WERI-Rb-1 (cell line): ENCODE measurements at regions not wholly inside any gene's neighbourhood (a gene's known extent, or its start where the extent isn't known, plus 50 kb on each side); places are given as distances from the start of the nearest gene placed in this dataset.
"Not testable (repeated sequence)": the region's sequence is repeated elsewhere in the genome, so short reads cannot be mapped to it uniquely, and the experiment has no call there.

ENCODE experiments used
- DNase-seq: peaks from one replicate; pipeline ENCODE4 v3.0.0-alpha.2; 2020
- H3K27ac ChIP-seq: fragments of 250-450 bp; sonication (Bioruptor Pico); 2 replicates; pipeline ENCODE4 v1.5.1; 2020; ENCODE audit warnings: mild to moderate bottlenecking, moderate library complexity
- H3K27me3 ChIP-seq: fragments of 250-450 bp; sonication (Bioruptor Pico); 2 replicates; pipeline ENCODE4 v1.5.1; 2021; ENCODE audit warnings: mild to moderate bottlenecking, low read depth, moderate library complexity; ENCODE audit not compliant: insufficient read depth, severe bottlenecking
- H3K36me3 ChIP-seq: fragments of 250-450 bp; sonication (Bioruptor Pico); 2 replicates; pipeline ENCODE4 v1.5.1; 2020; ENCODE audit warnings: mild to moderate bottlenecking, moderate library complexity
- H3K4me3 ChIP-seq: 2 replicates; pipeline ENCODE4 v1.5.1; 2011; ENCODE audit warnings: low read depth, mild to moderate bottlenecking, control low read depth, low read length
- H3K9me3 ChIP-seq: fragments of 250-450 bp; sonication (Bioruptor Pico); 2 replicates; pipeline ENCODE4 v1.5.1; 2021; ENCODE audit warnings: mild to moderate bottlenecking, moderate library complexity; ENCODE audit not compliant: severe bottlenecking
- TF ChIP-seq, protein P1 (sequence below): IDR thresholded peaks from 2 replicates; pipeline ENCODE4 v1.5.1; 2011; ENCODE audit warnings: low read depth, mild to moderate bottlenecking, control low read depth, inconsistent platforms, low read length

DNA sequence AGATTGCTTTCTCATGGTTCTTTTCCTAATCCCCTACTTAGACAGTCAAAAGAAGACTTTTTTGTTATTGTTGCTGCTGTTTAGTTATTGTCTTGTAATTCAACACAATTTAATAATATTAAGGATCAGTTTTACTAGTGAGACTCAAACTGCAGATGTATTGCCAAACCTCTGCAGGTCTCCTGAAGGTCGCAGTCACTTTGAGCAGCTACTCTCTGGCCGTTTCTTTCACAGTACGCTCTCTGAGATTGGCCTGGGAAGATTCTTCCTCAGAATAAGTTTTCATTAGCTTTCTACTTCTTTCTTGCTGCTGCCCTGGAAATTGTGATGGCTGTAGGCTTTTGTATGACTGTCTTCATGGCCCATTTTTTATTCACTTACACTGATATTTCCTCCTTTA is 930.8 kb downstream of the QKI start:
- Histone ChIP-seq H3K36me3 (no peaks in the 10 kb centered on the region), H3K27me3 (no peaks in the 10 kb centered on the region), H3K4me3 (no peak overlapping the region), H3K9me3 (no peaks in the 10 kb centered on the region), H3K27ac (no peak overlapping the region)
- DNase-seq: no peak
- TF ChIP-seq, protein P1, sequence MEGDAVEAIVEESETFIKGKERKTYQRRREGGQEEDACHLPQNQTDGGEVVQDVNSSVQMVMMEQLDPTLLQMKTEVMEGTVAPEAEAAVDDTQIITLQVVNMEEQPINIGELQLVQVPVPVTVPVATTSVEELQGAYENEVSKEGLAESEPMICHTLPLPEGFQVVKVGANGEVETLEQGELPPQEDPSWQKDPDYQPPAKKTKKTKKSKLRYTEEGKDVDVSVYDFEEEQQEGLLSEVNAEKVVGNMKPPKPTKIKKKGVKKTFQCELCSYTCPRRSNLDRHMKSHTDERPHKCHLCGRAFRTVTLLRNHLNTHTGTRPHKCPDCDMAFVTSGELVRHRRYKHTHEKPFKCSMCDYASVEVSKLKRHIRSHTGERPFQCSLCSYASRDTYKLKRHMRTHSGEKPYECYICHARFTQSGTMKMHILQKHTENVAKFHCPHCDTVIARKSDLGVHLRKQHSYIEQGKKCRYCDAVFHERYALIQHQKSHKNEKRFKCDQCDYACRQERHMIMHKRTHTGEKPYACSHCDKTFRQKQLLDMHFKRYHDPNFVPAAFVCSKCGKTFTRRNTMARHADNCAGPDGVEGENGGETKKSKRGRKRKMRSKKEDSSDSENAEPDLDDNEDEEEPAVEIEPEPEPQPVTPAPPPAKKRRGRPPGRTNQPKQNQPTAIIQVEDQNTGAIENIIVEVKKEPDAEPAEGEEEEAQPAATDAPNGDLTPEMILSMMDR: no peak

DNA sequence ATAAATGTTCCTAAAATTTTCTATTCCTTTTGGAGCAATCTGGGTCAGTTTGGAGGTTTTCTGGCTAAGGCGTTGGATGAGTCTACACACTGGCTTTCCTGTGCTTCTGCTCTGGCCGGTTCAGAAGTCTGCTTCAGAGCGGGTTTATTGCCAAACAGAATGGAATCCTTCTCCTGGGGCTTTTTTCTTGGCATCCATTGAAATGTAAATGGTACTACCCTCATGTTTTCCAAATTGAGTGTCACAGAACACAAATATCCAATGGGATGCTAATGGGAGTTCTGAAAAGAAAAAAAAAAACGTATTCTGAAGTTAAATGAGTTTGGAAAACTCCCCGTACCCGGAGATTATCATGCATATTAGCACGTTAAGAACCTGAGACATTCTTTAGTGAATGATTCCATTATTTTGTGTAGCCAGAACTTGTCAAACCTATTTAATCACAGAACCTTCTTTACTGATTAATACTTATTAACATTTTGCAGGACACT is 930.3 kb downstream of the QKI start:
- H3K27ac ChIP-seq: no peak overlapping the region
- H3K9me3 ChIP-seq: no peaks in the 10 kb centered on the region
- no peak for DNase-seq
- no peaks in the 10 kb centered on the region for H3K36me3 ChIP-seq
- H3K4me3 ChIP-seq: no peak overlapping the region
- TF ChIP-seq, protein P1: no peak
- no peaks in the 10 kb centered on the region for H3K27me3 ChIP-seq

GRCh38 chr6:164339442-164339841 is 924.9 kb downstream of the QKI start:
- H3K36me3 ChIP-seq, H3K27me3 ChIP-seq, H3K27ac ChIP-seq, DNase-seq, H3K9me3 ChIP-seq, H3K4me3 ChIP-seq: not testable (repeated sequence)

- DNase-seq: no peak
- Histone ChIP-seq H3K27ac (no peak overlapping the region), H3K36me3 (no peaks in the 10 kb centered on the region), H3K27me3 (no peaks in the 10 kb centered on the region), H3K4me3 (no peak overlapping the region), H3K9me3 (no peaks in the 10 kb centered on the region)
- TF ChIP-seq, protein P1: no peak
Observed at GRCh38 chr6:164337925-164338397, 923.4 kb downstream of the QKI start.

GRCh38 chr6:164337024-164337924 is 922.8 kb downstream of the QKI start:
- H3K4me3 ChIP-seq: no peak overlapping the region
- H3K36me3 ChIP-seq: no peaks in the 10 kb centered on the region
- H3K27me3 ChIP-seq: no peaks in the 10 kb centered on the region
- no peak for DNase-seq
- H3K9me3 ChIP-seq: no peaks in the 10 kb centered on the region
- TF ChIP-seq, protein P1: no peak
- no peak overlapping the region for H3K27ac ChIP-seq

GRCh38 chr6:164336455-164336854 is 921.9 kb downstream of the QKI start:
- no peak for DNase-seq
- H3K27ac ChIP-seq: no peak overlapping the region
- no peaks in the 10 kb centered on the region for H3K36me3 ChIP-seq
- no peak overlapping the region for H3K4me3 ChIP-seq
- H3K27me3 ChIP-seq: no peaks in the 10 kb centered on the region
- TF ChIP-seq, protein P1: no peak
- no peaks in the 10 kb centered on the region for H3K9me3 ChIP-seq
